Stimulated activated naive B cell treated with anti-CD40 and anti-IgM and Interleukin-4, amounts not matched to agents 10 μg/mL and 1 μg/mL and 100 μg/mL, for 72 hours (primary cell): ENCODE measurements at regions not wholly inside any gene's neighbourhood (a gene's known extent, or its start where the extent isn't known, plus 50 kb on each side); places are given as distances from the start of the nearest gene placed in this dataset.
"Not testable (repeated sequence)": the region's sequence is repeated elsewhere in the genome, so short reads cannot be mapped to it uniquely, and the experiment has no call there.

Source experiments
- ATAC-seq, 2 donors: fragments of 150-1000 bp; cut with Tn5 transposase; replicated peaks; 2 replicates each; pipeline ENCODE4 v1.10.0; 2021; ENCODE audit warnings: moderate library complexity in 1 of 2
- DNase-seq: peaks from one replicate; pipeline ENCODE4 v3.0.0; 2021
- H3K27ac Mint-ChIP-seq: one replicate; pipeline ENCODE4 v1.8.0; 2022; ENCODE audit warnings: mild to moderate bottlenecking, mixed read lengths
- H3K27me3 Mint-ChIP-seq, 2 donors: one replicate each; pipeline ENCODE4 v1.8.0; 2022; ENCODE audit warnings: mixed read lengths in 2 of 2
- H3K36me3 Mint-ChIP-seq, 2 donors: one replicate each; pipeline ENCODE4 v1.8.0; 2022; ENCODE audit warnings: mixed read lengths in 2 of 2, mild to moderate bottlenecking in 1 of 2
- H3K4me1 Mint-ChIP-seq, 2 donors: one replicate each; pipeline ENCODE4 v1.8.0; 2022; ENCODE audit warnings: mixed read lengths in 2 of 2, mild to moderate bottlenecking in 1 of 2
- H3K4me3 Mint-ChIP-seq, 2 donors: one replicate each; pipeline ENCODE4 v1.8.0; 2022; ENCODE audit warnings: mild to moderate bottlenecking in 2 of 2, mixed read lengths in 2 of 2, moderate library complexity in 1 of 2
- H3K9me3 Mint-ChIP-seq, 2 donors: one replicate each; pipeline ENCODE4 v1.8.0; 2022; ENCODE audit warnings: mixed read lengths in 2 of 2, mild to moderate bottlenecking in 1 of 2

DNA sequence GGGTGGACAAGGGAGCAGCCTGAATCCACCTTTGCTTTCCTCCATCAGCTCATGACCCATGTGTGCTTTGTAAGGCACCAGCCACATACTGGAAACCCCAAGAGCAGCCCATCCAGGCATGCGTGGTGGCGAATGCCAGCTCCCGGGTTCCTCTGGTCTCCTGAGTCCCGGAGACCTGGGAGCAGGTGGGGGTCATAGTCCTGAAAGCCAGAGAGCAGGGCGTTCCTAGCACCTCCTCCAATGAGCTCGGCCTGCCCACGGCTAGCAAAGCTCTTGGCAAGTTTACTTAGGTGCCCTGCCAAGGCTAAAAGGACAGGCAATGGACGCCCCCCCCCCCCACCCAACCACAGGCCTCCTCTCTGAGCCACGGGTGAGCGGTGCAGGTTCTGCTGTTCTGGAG is 3960.2 kb upstream of the TPTE start:
- H3K4me3 Mint-ChIP-seq, H3K36me3 Mint-ChIP-seq, H3K9me3 Mint-ChIP-seq, H3K27ac Mint-ChIP-seq, H3K4me1 Mint-ChIP-seq, ATAC-seq, DNase-seq, H3K27me3 Mint-ChIP-seq: not testable (repeated sequence)

GRCh38 chr21:6561578-6561977 is 3959.8 kb upstream of the TPTE start:
- H3K4me1 Mint-ChIP-seq, DNase-seq, ATAC-seq, H3K36me3 Mint-ChIP-seq, H3K9me3 Mint-ChIP-seq, H3K4me3 Mint-ChIP-seq, H3K27ac Mint-ChIP-seq, H3K27me3 Mint-ChIP-seq: not testable (repeated sequence)

DNA sequence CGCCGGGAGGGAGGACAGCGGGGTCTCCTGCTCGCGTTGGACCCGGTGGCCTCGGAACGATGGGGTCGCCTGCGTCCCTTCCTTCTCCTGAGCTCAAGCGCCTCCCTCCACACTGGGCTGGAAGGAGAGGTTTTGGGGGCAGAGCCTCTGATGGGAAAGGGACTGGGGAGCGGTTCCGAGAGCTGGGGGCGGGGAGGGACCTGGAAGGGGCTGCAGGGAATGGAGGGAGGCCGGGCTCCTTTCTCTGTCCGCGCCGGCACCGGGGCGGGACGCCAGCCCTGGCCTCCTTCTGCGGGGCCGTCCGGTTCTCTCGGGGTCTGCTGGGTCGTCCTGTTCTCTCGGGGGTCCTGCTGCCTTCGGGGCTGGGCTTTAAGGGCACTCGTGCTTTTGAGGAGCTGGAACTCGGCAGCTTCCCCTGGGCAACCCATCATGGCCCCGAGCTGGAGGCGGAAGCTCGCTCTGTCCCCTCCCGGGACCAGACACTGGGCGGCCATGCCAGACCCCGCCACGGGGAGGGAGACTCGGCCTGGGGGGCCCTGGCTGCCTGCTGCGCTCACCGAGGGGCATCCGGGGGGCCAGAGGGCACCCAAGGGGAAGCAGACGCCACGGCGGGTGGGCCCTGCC is 3956.7 kb upstream of the TPTE start:
- not testable (repeated sequence) for H3K27ac Mint-ChIP-seq

DNA sequence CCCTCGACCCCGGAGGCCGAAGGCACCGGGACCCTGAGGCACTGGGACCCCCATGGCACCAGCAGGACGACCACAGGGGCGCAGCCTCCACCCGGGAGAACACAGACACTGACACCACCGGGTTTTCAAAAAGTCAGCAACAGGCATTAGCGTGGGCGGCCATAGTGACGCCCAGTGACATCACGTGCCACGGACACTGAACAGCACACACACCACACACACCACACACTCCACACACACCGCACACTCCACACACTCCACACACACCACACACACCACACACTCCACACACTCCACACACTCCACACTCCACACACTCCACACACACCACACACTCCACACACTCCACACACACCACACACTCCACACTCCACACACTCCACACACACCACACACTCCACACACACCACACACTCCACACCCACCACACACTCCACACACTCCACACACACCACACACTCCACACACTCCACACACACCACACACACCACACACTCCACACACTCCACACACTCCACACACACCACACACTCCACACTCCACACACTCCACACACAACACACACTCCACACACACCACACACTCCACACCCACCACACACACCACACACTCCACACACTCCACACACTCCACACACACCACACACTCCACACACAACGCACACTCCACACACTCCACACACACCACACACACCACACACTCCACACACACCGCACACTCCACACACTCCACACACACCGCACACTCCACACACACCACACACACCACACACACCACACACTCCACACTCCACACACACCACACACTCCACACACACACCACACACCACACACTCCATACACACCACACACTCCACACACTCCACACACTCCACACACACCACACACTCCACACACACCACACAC is 3955.9 kb upstream of the TPTE start:
- H3K4me3 Mint-ChIP-seq, result peak overlapping the region; percentile 55 to 67
- DNase-seq (peak; percentile 50), ATAC-seq (peak; percentile 24 to 28)
- not testable (repeated sequence) for H3K4me1 Mint-ChIP-seq, H3K9me3 Mint-ChIP-seq, H3K36me3 Mint-ChIP-seq, H3K27me3 Mint-ChIP-seq
- H3K27ac Mint-ChIP-seq, result peak overlapping the region; percentile 90

More for the DNA sequence above, 3956.7 kb upstream of the TPTE start:
- H3K27me3 Mint-ChIP-seq, H3K4me1 Mint-ChIP-seq, DNase-seq, H3K9me3 Mint-ChIP-seq, H3K36me3 Mint-ChIP-seq, H3K4me3 Mint-ChIP-seq: not testable (repeated sequence)
- peak in 1 of 2 donors; percentile 17 for ATAC-seq

GRCh38 chr21:6567542-6567941 is 3953.8 kb upstream of the TPTE start:
- H3K9me3 Mint-ChIP-seq, H3K27ac Mint-ChIP-seq, H3K4me3 Mint-ChIP-seq, DNase-seq, H3K36me3 Mint-ChIP-seq, ATAC-seq, H3K27me3 Mint-ChIP-seq, H3K4me1 Mint-ChIP-seq: not testable (repeated sequence)

- H3K4me1 Mint-ChIP-seq, H3K9me3 Mint-ChIP-seq, H3K27ac Mint-ChIP-seq, H3K4me3 Mint-ChIP-seq, H3K36me3 Mint-ChIP-seq, H3K27me3 Mint-ChIP-seq, DNase-seq: not testable (repeated sequence)
- peak; percentile 67 to 70 for ATAC-seq
Measured at GRCh38 chr21:6569152-6569551, 3952.2 kb upstream of the TPTE start.

- H3K9me3 Mint-ChIP-seq, H3K4me1 Mint-ChIP-seq, DNase-seq, H3K36me3 Mint-ChIP-seq, H3K4me3 Mint-ChIP-seq, H3K27ac Mint-ChIP-seq, H3K27me3 Mint-ChIP-seq: not testable (repeated sequence)
- ATAC-seq, result peak; percentile 88 to 89
Measured at GRCh38 chr21:6569587-6570392, 3951.6 kb upstream of the TPTE start.

- not testable (repeated sequence) for H3K9me3 Mint-ChIP-seq, ATAC-seq, DNase-seq, H3K36me3 Mint-ChIP-seq, H3K4me1 Mint-ChIP-seq, H3K4me3 Mint-ChIP-seq, H3K27me3 Mint-ChIP-seq, H3K27ac Mint-ChIP-seq
Measured at GRCh38 chr21:6570700-6571368, 3950.5 kb upstream of the TPTE start.

GRCh38 chr21:6573576-6573975 is 3947.8 kb upstream of the TPTE start:
- H3K27me3 Mint-ChIP-seq, H3K4me1 Mint-ChIP-seq, H3K36me3 Mint-ChIP-seq, H3K27ac Mint-ChIP-seq, ATAC-seq, H3K4me3 Mint-ChIP-seq, H3K9me3 Mint-ChIP-seq, DNase-seq: not testable (repeated sequence)

DNA sequence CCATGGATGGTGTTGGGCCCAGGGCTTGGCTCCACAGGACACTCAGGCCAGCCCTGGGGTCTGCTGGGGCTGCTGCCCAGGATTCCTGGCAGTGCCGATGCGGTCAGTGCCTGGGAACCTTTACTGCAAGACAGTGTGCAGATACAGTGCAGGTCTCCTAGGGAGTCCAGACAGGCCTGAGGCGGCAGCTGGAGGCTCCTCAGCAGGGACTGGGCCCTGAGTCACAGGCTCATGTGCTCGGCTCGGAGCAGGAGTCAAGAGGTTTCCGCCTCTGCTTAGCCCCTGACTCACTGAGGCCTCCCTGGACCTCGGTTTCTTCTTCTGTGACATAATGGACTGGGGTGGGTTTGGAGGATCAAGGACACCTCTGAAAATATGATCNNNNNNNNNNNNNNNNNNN is 3941.6 kb upstream of the TPTE start:
- not testable (repeated sequence) for H3K27ac Mint-ChIP-seq, ATAC-seq, H3K9me3 Mint-ChIP-seq, DNase-seq, H3K4me1 Mint-ChIP-seq, H3K27me3 Mint-ChIP-seq, H3K36me3 Mint-ChIP-seq, H3K4me3 Mint-ChIP-seq
